Tibial artery (tissue), 4 donors: ENCODE measurements at regions not wholly inside any gene's neighbourhood (a gene's known extent, or its start where the extent isn't known, plus 50 kb on each side); places are given as distances from the start of the nearest gene placed in this dataset.
"Not testable (repeated sequence)": the region's sequence is repeated elsewhere in the genome, so short reads cannot be mapped to it uniquely, and the experiment has no call there.

Experiments used
- DNase-seq, 2 donors: peaks; one replicate each; pipeline ENCODE4 v3.0.0-alpha.2; 2019
- H3K27ac ChIP-seq, 2 donors: fragments of 200-600 bp; sonication (generic) in 1 of 2; 1 replicate in 1 of 2; 2 replicates in 1 of 2; pipeline ENCODE4 v1.5.1; 2018 to 2019; ENCODE audit warnings: mild to moderate bottlenecking in 1 of 2
- H3K27me3 ChIP-seq, 2 donors: fragments of 200-600 bp; sonication (generic) in 1 of 2; one replicate each; pipeline versions ENCODE4 v1.5.1 to v1.6.0; 2016 to 2019
- H3K36me3 ChIP-seq, 3 donors: fragments of 200-600 bp; sonication (generic) in 2 of 3; one replicate each; pipeline ENCODE4 v1.5.1; 2016 to 2019; ENCODE audit warnings: mild to moderate bottlenecking in 2 of 3
- H3K4me1 ChIP-seq, 4 donors: fragments of 200-600 bp; sonication (generic) in 2 of 4; 1 replicate in 3 of 4; 2 replicates in 1 of 4; pipeline ENCODE4 v1.5.1; 2016 to 2019
- H3K4me3 ChIP-seq, 2 donors: fragments of 200-600 bp; sonication (generic) in 1 of 2; 1 replicate in 1 of 2; 2 replicates in 1 of 2; pipeline ENCODE4 v1.5.1; 2018 to 2019; ENCODE audit warnings: mild to moderate bottlenecking in 2 of 2
- H3K9me3 ChIP-seq, 3 donors: fragments of 200-600 bp; sonication (generic) in 1 of 3; one replicate each; pipeline ENCODE4 v1.5.1; 2016 to 2019
- CTCF ChIP-seq, 2 experiments: fragments of 200-600 bp in 1 of 2; fragments of 450-650 bp in 1 of 2; IDR thresholded peaks; one replicate each; pipeline ENCODE4 v1.5.1; 2017 to 2019; ENCODE audit warnings: antibody characterized with exemption in 2 of 2, mild to moderate bottlenecking in 1 of 2, moderate library complexity in 1 of 2
- intact Hi-C: fragments of 100-400 bp; cut with DNase I; formaldehyde crosslinking; loops from one replicate; pipeline ENCODE4 v1.15.0; 2023; ENCODE audit warnings: low total_unique reads

DNA sequence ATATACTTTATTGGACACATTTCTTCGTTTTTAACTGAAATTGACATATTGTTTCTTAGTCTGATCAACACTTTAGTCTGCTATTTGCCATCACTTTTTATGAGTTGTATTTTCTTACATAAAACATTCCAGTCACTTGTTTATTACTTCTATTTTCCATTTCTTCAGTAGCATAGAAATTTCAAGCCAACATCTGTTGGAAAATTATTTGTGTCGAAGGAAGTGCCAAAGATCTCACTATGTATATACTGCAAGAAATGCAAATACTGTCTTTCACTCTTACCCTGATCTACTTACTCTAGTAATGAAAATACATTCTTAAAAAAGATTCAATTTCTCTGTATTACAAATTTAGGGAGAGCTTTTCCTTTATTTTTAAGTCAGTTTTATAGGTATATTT lies 105.9 kb downstream of the SLC17A6 start:
- Histone ChIP-seq H3K4me1 (no peaks in the 10 kb centered on the region), H3K36me3 (no peaks in the 10 kb centered on the region), H3K9me3 (no peaks in the 10 kb centered on the region), H3K27ac (no peak overlapping the region), H3K4me3 (no peak overlapping the region), H3K27me3 (no peaks in the 10 kb centered on the region)
- intact Hi-C loops, result no loop called here
- DNase-seq, result no peak
- no peak for TF ChIP-seq CTCF (IDR thresholded peaks at IDR 0.05)

- H3K27ac ChIP-seq, result no peak overlapping the region
- no peaks in the 10 kb centered on the region for H3K4me1 ChIP-seq
- no peaks in the 10 kb centered on the region for H3K27me3 ChIP-seq
- no peaks in the 10 kb centered on the region for H3K36me3 ChIP-seq
- no peak overlapping the region for H3K4me3 ChIP-seq
- no peaks in the 10 kb centered on the region for H3K9me3 ChIP-seq
- no peak for DNase-seq
- no peak for TF ChIP-seq CTCF (IDR thresholded peaks at IDR 0.05)
- intact Hi-C loops, result no loop called here
Measured at GRCh38 chr11:22441831-22442230, 103.7 kb downstream of the SLC17A6 start.

- intact Hi-C loops, H3K36me3 ChIP-seq: not testable (repeated sequence)
Measured at GRCh38 chr11:22435582-22435981, 97.4 kb downstream of the SLC17A6 start.

DNA sequence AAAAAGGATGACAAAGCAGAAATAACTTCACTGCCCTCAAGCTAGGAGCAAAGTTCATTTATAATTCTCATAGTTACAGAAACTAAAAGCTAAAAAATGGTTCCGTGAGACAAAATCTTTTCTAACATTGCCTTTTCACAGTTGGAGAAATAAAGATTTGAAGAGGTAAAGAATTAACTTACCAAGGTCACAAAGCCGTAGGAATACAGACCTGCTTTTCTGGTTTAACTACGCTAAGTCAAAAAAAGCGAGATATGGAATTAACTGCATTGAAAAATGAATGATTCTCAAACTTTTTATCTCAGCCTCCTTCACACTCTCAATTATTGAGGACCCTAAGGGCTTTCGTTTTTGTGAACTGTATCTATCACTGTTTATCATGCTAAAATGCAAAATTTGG lies 95.3 kb downstream of the SLC17A6 start:
- intact Hi-C loops, result no loop called here
- no peak overlapping the region for H3K4me3 ChIP-seq
- TF ChIP-seq CTCF (IDR thresholded peaks at IDR 0.05), result no peak
- H3K4me1 ChIP-seq, result peaks cover 0 to 6% (median 2%) of the 10 kb centered on the region in 4 donors
- no peaks in the 10 kb centered on the region for H3K9me3 ChIP-seq
- no peak for DNase-seq
- peaks cover 0 to 6% of the 10 kb centered on the region in 2 donors for H3K27me3 ChIP-seq
- no peaks in the 10 kb centered on the region for H3K36me3 ChIP-seq
- no peak overlapping the region for H3K27ac ChIP-seq

More at GRCh38 chr11:22435582-22435981, 97.4 kb downstream of the SLC17A6 start:
- H3K27me3 ChIP-seq, DNase-seq, H3K4me3 ChIP-seq, H3K9me3 ChIP-seq, H3K4me1 ChIP-seq, H3K27ac ChIP-seq: not testable (repeated sequence)

GRCh38 chr11:22433094-22433455 lies 94.9 kb downstream of the SLC17A6 start:
- TF ChIP-seq CTCF (IDR thresholded peaks at IDR 0.05), result no peak
- Histone ChIP-seq H3K27me3 (peaks cover 0 to 6% of the 10 kb centered on the region in 2 donors), H3K9me3 (no peaks in the 10 kb centered on the region), H3K36me3 (no peaks in the 10 kb centered on the region), H3K27ac (no peak overlapping the region), H3K4me3 (no peak overlapping the region), H3K4me1 (peaks cover 0 to 6% (median 2%) of the 10 kb centered on the region in 4 donors)
- intact Hi-C loops, result no loop called here
- no peak for DNase-seq

DNA sequence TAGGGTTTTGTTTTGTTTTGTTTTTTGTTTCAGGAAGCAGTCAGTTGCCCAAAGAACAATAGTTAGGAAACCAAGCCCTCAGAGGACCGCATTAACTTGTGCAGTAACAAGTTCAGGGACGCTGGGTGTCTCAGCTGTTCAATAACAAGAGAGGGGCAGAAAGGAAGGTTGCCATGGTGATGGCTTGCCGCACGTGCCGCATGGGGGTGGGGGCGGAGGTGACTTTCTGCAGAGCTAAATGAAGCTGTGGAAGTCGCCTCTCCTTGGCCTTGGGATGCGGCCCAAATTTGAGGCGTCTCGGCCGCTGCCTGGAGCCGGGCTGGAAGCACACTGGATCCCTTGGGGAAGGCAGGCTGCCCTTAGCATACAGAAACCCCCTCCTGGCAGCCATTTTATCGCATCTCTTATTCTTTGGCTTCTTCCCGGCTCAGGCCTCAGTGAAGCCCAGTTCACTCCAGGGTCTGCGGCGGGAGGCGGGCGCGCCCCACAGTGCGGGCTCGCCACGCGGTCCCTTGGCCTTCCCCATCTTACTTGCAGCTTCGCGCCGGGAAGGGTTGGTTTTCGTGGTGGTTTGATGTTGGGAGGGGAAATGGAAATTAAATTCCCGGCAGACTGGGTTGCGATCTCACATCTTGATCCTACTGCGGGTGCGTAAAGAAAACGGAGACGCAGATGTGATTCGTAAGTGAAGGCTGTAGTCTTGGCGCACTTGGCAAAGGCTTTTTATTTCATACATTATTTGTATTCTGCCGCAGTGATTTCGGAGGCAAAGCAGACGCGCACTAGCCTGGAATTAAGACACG lies 94.3 kb downstream of the SLC17A6 start:
- Histone ChIP-seq H3K4me3 (peak overlapping the region in 1 of 2 donors; percentile 35), H3K9me3 (no peaks in the 10 kb centered on the region), H3K27me3 (peaks cover 0 to 6% of the 10 kb centered on the region in 2 donors), H3K27ac (no peak overlapping the region), H3K36me3 (no peaks in the 10 kb centered on the region), H3K4me1 (peaks cover 0 to 6% (median 2%) of the 10 kb centered on the region in 4 donors)
- no peak for TF ChIP-seq CTCF (IDR thresholded peaks at IDR 0.05)
- intact Hi-C loops, result no loop called here
- DNase-seq, result peak in 1 of 2 donors; percentile 27
